ENCODE measurements at regions not wholly inside any gene's neighbourhood (a gene's known extent, or its start where the extent isn't known, plus 50 kb on each side); places are given as distances from the start of the nearest gene placed in this dataset.

DNA sequence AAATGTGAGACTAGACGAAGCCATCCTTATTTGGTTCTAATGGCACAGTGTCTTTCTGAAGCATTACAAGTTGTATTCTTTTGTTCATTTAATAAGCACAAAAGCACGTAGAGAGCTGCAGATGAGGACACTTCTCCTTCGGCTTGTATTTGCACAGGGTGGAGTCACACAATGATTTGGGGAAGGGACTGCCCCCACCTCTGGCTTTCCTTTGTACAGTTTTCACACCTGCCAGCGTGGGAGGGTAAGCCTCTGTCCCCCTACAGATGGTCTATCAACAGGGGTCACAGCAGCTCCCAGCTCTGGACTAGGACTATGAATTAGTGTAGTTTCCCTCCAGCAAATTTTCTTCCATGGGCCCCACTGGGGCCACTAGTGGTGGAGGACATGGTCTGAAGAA is 108.2 kb upstream of the KLHL14 start:
- no peak overlapping the region for H2AK5ac ChIP-seq (ENCODE audit: low read depth, low read length)
- no peak overlapping the region for H3K18ac ChIP-seq (ENCODE audit: low read depth, low read length)
- no peak overlapping the region for H3K23ac ChIP-seq (ENCODE audit: low read depth, low read length)
- no peaks in the 10 kb centered on the region for H4K20me1 ChIP-seq (ENCODE audit: insufficient read depth, low read length)
- TF ChIP-seq RAD21 (IDR thresholded peaks at IDR 0.05; ENCODE audit: low read length) (no peak), MAZ (IDR thresholded peaks at IDR 0.05; ENCODE audit: borderline replicate concordance, low read depth, low read length) (no peak), SMC3 (IDR thresholded peaks at IDR 0.05; ENCODE audit: low read depth, low read length) (no peak), CEBPB (IDR thresholded peaks at IDR 0.05; ENCODE audit: low read depth, low read length) (no peak), BHLHE40 (IDR thresholded peaks at IDR 0.05; ENCODE audit: low read depth, low read length) (no peak), MXI1 (IDR thresholded peaks at IDR 0.05; ENCODE audit: borderline replicate concordance, low read depth, low read length) (no peak), FOS (IDR thresholded peaks at IDR 0.05; ENCODE audit: low read depth, low read length) (no peak), RFX5 (IDR thresholded peaks at IDR 0.05; ENCODE audit: low read depth, low read length) (no peak), CHD1 (IDR thresholded peaks at IDR 0.05; ENCODE audit: low read depth, low read length) (no peak), ELK1 (IDR thresholded peaks at IDR 0.05; ENCODE audit: borderline replicate concordance, low read depth, low read length) (no peak)
- TF ChIP-seq, protein P1, sequence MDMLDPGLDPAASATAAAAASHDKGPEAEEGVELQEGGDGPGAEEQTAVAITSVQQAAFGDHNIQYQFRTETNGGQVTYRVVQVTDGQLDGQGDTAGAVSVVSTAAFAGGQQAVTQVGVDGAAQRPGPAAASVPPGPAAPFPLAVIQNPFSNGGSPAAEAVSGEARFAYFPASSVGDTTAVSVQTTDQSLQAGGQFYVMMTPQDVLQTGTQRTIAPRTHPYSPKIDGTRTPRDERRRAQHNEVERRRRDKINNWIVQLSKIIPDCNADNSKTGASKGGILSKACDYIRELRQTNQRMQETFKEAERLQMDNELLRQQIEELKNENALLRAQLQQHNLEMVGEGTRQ (IDR thresholded peaks at IDR 0.05; ENCODE audit: low read depth, low read length), result no peak
- no peak for DNase-seq
- CTCF ChIA-PET, result interaction anchor here (0.8 kb wide), 1 partner anchor 43 kb away, joined by 3 read pairs; no protein-coding TSS in a partner anchor
- H3K4me1 ChIP-seq (ENCODE audit: control insufficient read depth, insufficient read depth, low read length), result no peaks in the 10 kb centered on the region
- no peak for ATAC-seq (ENCODE audit: low read depth)
- H3K9me1 ChIP-seq (ENCODE audit: insufficient read depth, low read length), result no peaks in the 10 kb centered on the region
- no peak overlapping the region for H2BK20ac ChIP-seq (ENCODE audit: low read depth, low read length)
- no peak overlapping the region for H3K56ac ChIP-seq (ENCODE audit: extremely low read depth, insufficient read depth, low read length)
- H3K9me3 ChIP-seq (ENCODE audit: control insufficient read depth, insufficient read depth, low read length), result no peaks in the 10 kb centered on the region
- H3K27ac ChIP-seq (ENCODE audit: insufficient read depth, low read length), result no peak overlapping the region
- H3K27me3 ChIP-seq (ENCODE audit: control insufficient read depth, insufficient read depth, low read length), result no peaks in the 10 kb centered on the region
- H3K4me2 ChIP-seq (ENCODE audit: low read depth, low read length), result no peak overlapping the region
- H2AK9ac ChIP-seq (replicated peaks; ENCODE audit: low read depth, low read length, poor library complexity), result no peak overlapping the region
- no peak overlapping the region for H3K4me3 ChIP-seq (ENCODE audit: insufficient read depth, low read depth, low read length)
- H3K36me3 ChIP-seq (ENCODE audit: control insufficient read depth, insufficient read depth, low read length), result no peaks in the 10 kb centered on the region
- POLR2A ChIA-PET (ENCODE audit: unreplicated experiment), result no interaction called here
- intact Hi-C loops (cut with micrococcal nuclease) (no loop called here), dilution Hi-C loops (cut with HindIII; ENCODE audit: low sequenced_read_pairs, unreplicated experiment) (no loop called here), in situ Hi-C loops (cut with MboI; ENCODE audit: low sequenced_read_pairs) (no loop called here)
- no peak overlapping the region for H3K14ac ChIP-seq (replicated peaks; ENCODE audit: low read depth, low read length)
- no TSS peak for BruUV-seq (replicated peaks)
- no peak overlapping the region for H2BK120ac ChIP-seq (ENCODE audit: low read depth, low read length)
- no peak overlapping the region for H4K5ac ChIP-seq (ENCODE audit: low read depth, low read length)
- no CpG with 5 or more reads among the region's 4 CpGs for WGBS, 2 experiments (ENCODE audit: extremely low coverage in 2 of 2, insufficient read length in 1 of 2)
- no peak overlapping the region for H4K8ac ChIP-seq (ENCODE audit: low read depth in 2 of 2, low read length in 2 of 2)
- H2BK5ac ChIP-seq (ENCODE audit: low read depth, low read length, poor library complexity, severe bottlenecking), result no peak overlapping the region
- H3K79me1 ChIP-seq (ENCODE audit: low read depth in 1 of 2, low read length in 2 of 2), result no peaks in the 10 kb centered on the region
- no peak overlapping the region for H3K4ac ChIP-seq (ENCODE audit: low read depth, low read length)
- no peak overlapping the region for H2BK15ac ChIP-seq (ENCODE audit: low read depth, low read length)
- no peak overlapping the region for H3K9ac ChIP-seq (ENCODE audit: low read depth, low read length)
- no peak overlapping the region for H2AFZ ChIP-seq (replicated peaks; ENCODE audit: low read length, poor library complexity)
- H4K91ac ChIP-seq (ENCODE audit: insufficient read depth, low read depth, low read length), result no peak overlapping the region

Data from IMR-90 (cell line).